Kidney epithelial cell (primary cell): ENCODE measurements at regions not wholly inside any gene's neighbourhood (a gene's known extent, or its start where the extent isn't known, plus 50 kb on each side); places are given as distances from the start of the nearest gene placed in this dataset.

Experiments used
- DNase-seq: peaks from one replicate; pipeline ENCODE4 v3.0.0-alpha.2; 2010; ENCODE audit warnings: low read depth
- H3K27me3 ChIP-seq: 2 replicates; pipeline ENCODE4 v1.6.0; 2011; ENCODE audit warnings: low read length; ENCODE audit not compliant: control insufficient read depth, insufficient read depth
- H3K36me3 ChIP-seq: 2 replicates; pipeline ENCODE4 v1.5.1; 2011; ENCODE audit warnings: low read length; ENCODE audit not compliant: control insufficient read depth, insufficient read depth
- H3K4me3 ChIP-seq: 2 replicates; pipeline ENCODE4 v1.5.1; 2011; ENCODE audit warnings: low read depth, mild to moderate bottlenecking, control low read depth, low read length
- CTCF ChIP-seq: IDR thresholded peaks from 2 replicates; pipeline ENCODE4 v1.5.1; 2011; ENCODE audit warnings: mild to moderate bottlenecking, moderate library complexity, low read length, control low read depth, inconsistent platforms; ENCODE audit not compliant: insufficient read depth, poor library complexity, severe bottlenecking

- Histone ChIP-seq H3K4me3 (no peak overlapping the region), H3K36me3 (no peaks in the 10 kb centered on the region), H3K27me3 (no peaks in the 10 kb centered on the region)
- no peak for DNase-seq
- no peak for TF ChIP-seq CTCF
Measured at GRCh38 chr12:83784298-83784890, 1097.7 kb downstream of the TMTC2 start.

GRCh38 chr12:83779526-83779925 is 1092.8 kb downstream of the TMTC2 start:
- no peak for DNase-seq
- Histone ChIP-seq H3K4me3 (no peak overlapping the region), H3K27me3 (no peaks in the 10 kb centered on the region), H3K36me3 (no peaks in the 10 kb centered on the region)
- TF ChIP-seq CTCF: no peak

GRCh38 chr12:83769151-83769550 is 1082.4 kb downstream of the TMTC2 start:
- TF ChIP-seq CTCF: no peak
- no peak overlapping the region for H3K4me3 ChIP-seq

GRCh38 chr12:83767723-83768122 is 1081.0 kb downstream of the TMTC2 start:
- no peak for DNase-seq
- Histone ChIP-seq H3K27me3 (no peaks in the 10 kb centered on the region), H3K4me3 (no peak overlapping the region), H3K36me3 (no peaks in the 10 kb centered on the region)
- TF ChIP-seq CTCF: no peak

More at GRCh38 chr12:83769151-83769550, 1082.4 kb downstream of the TMTC2 start:
- Histone ChIP-seq H3K36me3 (no peaks in the 10 kb centered on the region), H3K27me3 (no peaks in the 10 kb centered on the region)
- no peak for DNase-seq

- DNase-seq: no peak
- H3K27me3 ChIP-seq: no peaks in the 10 kb centered on the region
- no peaks in the 10 kb centered on the region for H3K36me3 ChIP-seq
- TF ChIP-seq CTCF: no peak
- no peak overlapping the region for H3K4me3 ChIP-seq
Measured at GRCh38 chr12:83763425-83763824, 1076.7 kb downstream of the TMTC2 start.

- Histone ChIP-seq H3K36me3 (no peaks in the 10 kb centered on the region), H3K27me3 (no peaks in the 10 kb centered on the region), H3K4me3 (no peak overlapping the region)
- DNase-seq: no peak
- TF ChIP-seq CTCF: no peak
Measured at GRCh38 chr12:83759906-83760305, 1073.2 kb downstream of the TMTC2 start.
